ENCODE measurements at regions not wholly inside any gene's neighbourhood (a gene's known extent, or its start where the extent isn't known, plus 50 kb on each side); places are given as distances from the start of the nearest gene placed in this dataset.

GRCh38 chr11:8335683-8336082 lies 72.0 kb upstream of the LMO1 start:
- Histone ChIP-seq H3K27ac (no peak overlapping the region), H3K9me3 (ENCODE audit: severe bottlenecking) (no peaks in the 10 kb centered on the region), H3K27me3 (ENCODE audit: insufficient read depth, low read depth, severe bottlenecking) (no peaks in the 10 kb centered on the region), H3K4me3 (ENCODE audit: low read depth, low read length) (no peak overlapping the region), H3K36me3 (no peaks in the 10 kb centered on the region)
- no peak for DNase-seq
- no peak for TF ChIP-seq CTCF (IDR thresholded peaks at IDR 0.05; ENCODE audit: low read depth, low read length)

- no peak for DNase-seq
- Histone ChIP-seq H3K9me3 (ENCODE audit: severe bottlenecking) (no peaks in the 10 kb centered on the region), H3K27me3 (ENCODE audit: insufficient read depth, low read depth, severe bottlenecking) (no peaks in the 10 kb centered on the region), H3K36me3 (no peaks in the 10 kb centered on the region), H3K27ac (no peak overlapping the region), H3K4me3 (ENCODE audit: low read depth, low read length) (no peak overlapping the region)
- no peak for TF ChIP-seq CTCF (IDR thresholded peaks at IDR 0.05; ENCODE audit: low read depth, low read length)
Measured at GRCh38 chr11:8335186-8335585, 71.5 kb upstream of the LMO1 start.

- Histone ChIP-seq H3K36me3 (no peaks in the 10 kb centered on the region), H3K9me3 (ENCODE audit: severe bottlenecking) (no peaks in the 10 kb centered on the region), H3K27ac (no peak overlapping the region), H3K27me3 (ENCODE audit: insufficient read depth, low read depth, severe bottlenecking) (no peaks in the 10 kb centered on the region), H3K4me3 (ENCODE audit: low read depth, low read length) (no peak overlapping the region)
- peak; percentile 37 for DNase-seq
- TF ChIP-seq CTCF (IDR thresholded peaks at IDR 0.05; ENCODE audit: low read depth, low read length), result peak; percentile 41
Measured at GRCh38 chr11:8333811-8334401, 70.2 kb upstream of the LMO1 start.

GRCh38 chr11:8333376-8333775 lies 69.7 kb upstream of the LMO1 start:
- H3K4me3 ChIP-seq (ENCODE audit: low read depth, low read length), result no peak overlapping the region
- H3K27me3 ChIP-seq (ENCODE audit: insufficient read depth, low read depth, severe bottlenecking), result no peaks in the 10 kb centered on the region
- H3K9me3 ChIP-seq (ENCODE audit: severe bottlenecking), result no peaks in the 10 kb centered on the region
- no peak for TF ChIP-seq CTCF (IDR thresholded peaks at IDR 0.05; ENCODE audit: low read depth, low read length)
- DNase-seq, result no peak
- no peak overlapping the region for H3K27ac ChIP-seq
- no peaks in the 10 kb centered on the region for H3K36me3 ChIP-seq

- Histone ChIP-seq H3K27me3 (ENCODE audit: insufficient read depth, low read depth, severe bottlenecking) (no peaks in the 10 kb centered on the region), H3K27ac (no peak overlapping the region), H3K36me3 (no peaks in the 10 kb centered on the region), H3K4me3 (ENCODE audit: low read depth, low read length) (no peak overlapping the region), H3K9me3 (ENCODE audit: severe bottlenecking) (no peaks in the 10 kb centered on the region)
- TF ChIP-seq CTCF (IDR thresholded peaks at IDR 0.05; ENCODE audit: low read depth, low read length), result no peak
- no peak for DNase-seq
Measured at GRCh38 chr11:8332891-8333290, 69.2 kb upstream of the LMO1 start.

GRCh38 chr11:8332196-8332595 lies 68.5 kb upstream of the LMO1 start:
- Histone ChIP-seq H3K4me3 (ENCODE audit: low read depth, low read length) (no peak overlapping the region), H3K36me3 (no peaks in the 10 kb centered on the region), H3K27ac (no peak overlapping the region), H3K9me3 (ENCODE audit: severe bottlenecking) (no peaks in the 10 kb centered on the region), H3K27me3 (ENCODE audit: insufficient read depth, low read depth, severe bottlenecking) (no peaks in the 10 kb centered on the region)
- no peak for DNase-seq
- TF ChIP-seq CTCF (IDR thresholded peaks at IDR 0.05; ENCODE audit: low read depth, low read length), result no peak

Data from WERI-Rb-1 (cell line).